K562 (cell line): ENCODE measurements at regions not wholly inside any gene's neighbourhood (a gene's known extent, or its start where the extent isn't known, plus 50 kb on each side); places are given as distances from the start of the nearest gene placed in this dataset.

Experiments used
- ATAC-seq: fragments of 200-7000 bp; cut with Tn5 transposase; 3 replicates; pipeline ENCODE4 v1.9.1; 2020; ENCODE audit warnings: moderate library complexity
- BruUV-seq: library from RNA; stranded (reverse); fragments of 400-500 nt; replicated peaks from 2 replicates; lab custom pipeline; 2021; lab: Mats Ljungman, UMichigan
- CTCF ChIA-PET: fragments of 300-600 bp; formaldehyde crosslinking; extraction: SDS; loops from one replicate; lab custom pipeline; 2021; ENCODE audit warnings: low intra/inter-chr PET ratio; lab: Yijun Ruan, JAX
- POLR2A ChIA-PET: fragments of 300-600, 350-650 bp; sonication (Branson Sonifier 250); formaldehyde crosslinking; extraction: SDS; loops from one replicate; lab custom pipeline; 2021; ENCODE audit warnings: antibody characterized with exemption, inconsistent platforms; lab: Yijun Ruan, JAX
- DNase-seq, 4 experiments: peaks; one replicate each; pipeline versions ENCODE4 v3.0.0 to v3.0.0-alpha.2; 2011 to 2018; ENCODE audit warnings: low spot score in 3 of 4, mixed read lengths in 3 of 4; ENCODE audit errors: extremely low read depth in 1 of 4
- FAIRE-seq: peaks from 2 replicates; lab custom pipeline; 2011; peaks lifted over from hg19 to GRCh38; lab: Jason Lieb, UNC
- H2AFZ ChIP-seq: 2 replicates; pipeline ENCODE4 v1.6.0; 2011; ENCODE audit warnings: low read depth, low read length, control low read depth, inconsistent platforms
- H3K27ac ChIP-seq: fragments of 200-600 bp; 3 replicates; pipeline ENCODE4 v1.8.0; 2011; ENCODE audit warnings: low read depth, mild to moderate bottlenecking, control low read depth, inconsistent platforms, low read length, moderate library complexity, mixed read lengths; ENCODE audit errors: extremely low read depth
- H3K27me3 ChIP-seq, 2 experiments: fragments of 300-600 bp in 1 of 2; 2 replicates in 1 of 2; 3 replicates in 1 of 2; pipeline versions ENCODE4 v1.6.0 to v1.8.0; 2011; ENCODE audit warnings: inconsistent platforms in 2 of 2, low read length in 2 of 2, mild to moderate bottlenecking in 1 of 2, mixed read lengths in 1 of 2, moderate library complexity in 1 of 2; ENCODE audit not compliant: control insufficient read depth in 2 of 2, insufficient read depth in 2 of 2
- H3K36me3 ChIP-seq: fragments of 300-600 bp; 3 replicates; pipeline ENCODE4 v1.8.0; 2011; ENCODE audit warnings: mild to moderate bottlenecking, low read length, inconsistent platforms; ENCODE audit not compliant: control insufficient read depth, insufficient read depth
- H3K4me1 ChIP-seq, 2 experiments: fragments of 200-600 bp in 1 of 2; replicated peaks in 1 of 2; 2 replicates in 1 of 2; 3 replicates in 1 of 2; pipeline versions ENCODE4 v1.5.1 to v1.8.0; 2011; ENCODE audit warnings: inconsistent platforms in 2 of 2, low read length in 2 of 2, mild to moderate bottlenecking in 1 of 2, mixed read lengths in 1 of 2, moderate library complexity in 1 of 2; ENCODE audit not compliant: control insufficient read depth in 2 of 2, insufficient read depth in 2 of 2
- H3K4me2 ChIP-seq: 2 replicates; pipeline ENCODE4 v1.6.1; 2011; ENCODE audit warnings: low read length, control low read depth, inconsistent platforms, mixed read lengths; ENCODE audit not compliant: insufficient read depth
- H3K4me3 ChIP-seq: fragments of 200-600 bp; sonication (generic), shearing (Covaris generic); 2 replicates; pipeline ENCODE4 v1.5.1; 2016; ENCODE audit warnings: control low read depth, inconsistent platforms
- H3K79me2 ChIP-seq: fragments of 200-600 bp; 3 replicates; pipeline ENCODE4 v1.8.0; 2011; ENCODE audit warnings: low read length, inconsistent platforms; ENCODE audit not compliant: control insufficient read depth, insufficient read depth
- H3K9ac ChIP-seq, 2 experiments: 2 replicates each; pipeline versions ENCODE4 v1.6.0 to v1.6.1; 2011; ENCODE audit warnings: low read depth in 2 of 2, low read length in 2 of 2, control low read depth in 1 of 2, inconsistent platforms in 1 of 2, mild to moderate bottlenecking in 1 of 2, mixed read lengths in 1 of 2; ENCODE audit not compliant: insufficient read depth in 1 of 2
- H3K9me1 ChIP-seq: one replicate; pipeline ENCODE4 v1.6.0; 2011; ENCODE audit warnings: inconsistent platforms, mild to moderate bottlenecking, low read length, moderate library complexity; ENCODE audit not compliant: control insufficient read depth, insufficient read depth
- H3K9me3 ChIP-seq: replicated peaks from 2 replicates; pipeline ENCODE4 v1.5.1; 2011; ENCODE audit warnings: low read depth, low read length, inconsistent platforms; ENCODE audit not compliant: control insufficient read depth, insufficient read depth
- H4K20me1 ChIP-seq: replicated peaks from 2 replicates; pipeline ENCODE4 v1.6.1; 2011; ENCODE audit warnings: low read length, inconsistent platforms, mixed read lengths; ENCODE audit not compliant: control insufficient read depth, insufficient read depth
- CAMTA2 ChIP-seq: fragments of 250-450 bp; sonication (Bioruptor Pico); conservative IDR thresholded peaks from 2 replicates; pipeline ENCODE4 v1.5.1; 2022
- JUND ChIP-seq, 2 experiments: IDR thresholded peaks; 2 replicates in 1 of 2; 3 replicates in 1 of 2; pipeline ENCODE4 v1.6.1; 2011; ENCODE audit warnings: borderline replicate concordance in 2 of 2, low read depth in 2 of 2, low read length in 2 of 2, improper control_type of control experiment in 1 of 2, missing biosample characterization in 1 of 2, missing genetic modification characterization in 1 of 2, missing genetic modification reagents in 1 of 2
- NELFE ChIP-seq: IDR thresholded peaks from 2 replicates; pipeline ENCODE4 v1.6.1; 2011; ENCODE audit warnings: mild to moderate bottlenecking; ENCODE audit not compliant: insufficient read depth, insufficient read length
- SAP30 ChIP-seq: fragments of 200-600 bp; sonication (generic); IDR thresholded peaks from 2 replicates; pipeline ENCODE4 v1.6.1; 2012; ENCODE audit warnings: borderline replicate concordance, low read depth, mild to moderate bottlenecking, moderate library complexity, low read length, control low read depth, inconsistent platforms; ENCODE audit not compliant: insufficient read depth, poor library complexity, severe bottlenecking
- ZEB2 ChIP-seq: fragments of 450-650 bp; IDR thresholded peaks from 2 replicates; pipeline ENCODE4 v1.6.1; 2016
- ZNF324 ChIP-seq: fragments of 250-450 bp; sonication (Bioruptor Pico); IDR thresholded peaks from 2 replicates; pipeline ENCODE4 v1.4.0; 2020; ENCODE audit warnings: mild to moderate bottlenecking
- ZNF586 ChIP-seq: fragments of 450-650 bp; formaldehyde crosslinking; conservative IDR thresholded peaks from 2 replicates; pipeline ENCODE4 v1.4.0; 2020; ENCODE audit warnings: mild to moderate bottlenecking, moderate library complexity
- WGBS: fragments of 100-300 bp; shearing (Covaris generic); methylation state at CpG from one replicate; pipeline ENCODE4 v1.1.6; 2016; ENCODE audit warnings: low coverage, mixed read lengths; ENCODE audit not compliant: insufficient coverage; ENCODE audit errors: missing lambda C conversion rate; 5-methylcytosine and 5-hydroxymethylcytosine counted together
- in situ Hi-C: fragments of 300-500 bp; cut with MboI; formaldehyde crosslinking; loops from 4 replicates; pipeline ENCODE4 v1.15.0; 2018; ENCODE audit warnings: inconsistent platforms, mixed read lengths
- intact Hi-C: fragments of 100-400 bp; cut with micrococcal nuclease; formaldehyde crosslinking; loops from 2 replicates; pipeline ENCODE4 v1.14.2; 2022

- POLR2A ChIA-PET: no interaction called here
- H3K9me1 ChIP-seq: no peaks in the 10 kb centered on the region
- intact Hi-C loops: no loop called here
- no TSS peak for BruUV-seq
- no peak overlapping the region for H3K9ac ChIP-seq
- no peak overlapping the region for H2AFZ ChIP-seq
- no peak overlapping the region for H3K27ac ChIP-seq
- no peaks in the 10 kb centered on the region for H3K4me1 ChIP-seq
- DNase-seq (no peak), FAIRE-seq (no peak)
- no peaks in the 10 kb centered on the region for H4K20me1 ChIP-seq
- no peaks in the 10 kb centered on the region for H3K36me3 ChIP-seq
- in situ Hi-C loops: no loop called here
- no peaks in the 10 kb centered on the region for H3K79me2 ChIP-seq
- no peaks in the 10 kb centered on the region for H3K27me3 ChIP-seq
- H3K4me2 ChIP-seq: no peak overlapping the region
- no peaks in the 10 kb centered on the region for H3K9me3 ChIP-seq
- TF ChIP-seq NELFE (no peak), SAP30 (no peak), JUND (IDR thresholded peaks at IDR 0.05; ENCODE audit: borderline replicate concordance, low read depth, low read length) (no peak), JUND (tag; IDR thresholded peaks at IDR 0.05; ENCODE audit: borderline replicate concordance, low read depth, low read length) (no peak)
- TF ChIP-seq, all 486 proteins: peak for 0
- no peak for ATAC-seq
- CTCF ChIA-PET: no interaction called here
- H3K4me3 ChIP-seq: no peak overlapping the region
Observed at GRCh38 chr4:158053086-158053485, 119.7 kb downstream of the GASK1B start.

GRCh38 chr4:158051401-158052235 lies 121.2 kb downstream of the GASK1B start:
- WGBS: 4% methylated on average over 6 of the region's 6 CpGs
- ChIA-PET POLR2A (no interaction called here), CTCF (no interaction called here)
- Histone ChIP-seq H3K4me2 (no peak overlapping the region), H3K36me3 (no peaks in the 10 kb centered on the region), H3K27ac (no peak overlapping the region), H3K79me2 (no peaks in the 10 kb centered on the region), H4K20me1 (no peaks in the 10 kb centered on the region), H3K9ac (no peak overlapping the region), H3K4me1 (no peaks in the 10 kb centered on the region), H3K27me3 (no peaks in the 10 kb centered on the region), H3K9me3 (no peaks in the 10 kb centered on the region), H3K4me3 (no peak overlapping the region), H3K9me1 (no peaks in the 10 kb centered on the region), H2AFZ (no peak overlapping the region)
- DNase-seq (no peak), FAIRE-seq (no peak), ATAC-seq (no peak)
- BruUV-seq: no TSS peak
- TF ChIP-seq CAMTA2 (CRISPR knock-in tag) (no peak), ZNF324 (CRISPR knock-in tag) (no peak), ZNF586 (CRISPR knock-in tag) (no peak), ZEB2 (no peak)
- intact Hi-C loops: no loop called here
- in situ Hi-C loops: no loop called here
